Activated CD4-positive, alpha-beta T cell treated with anti-CD3 and anti-CD28 coated beads, Interleukin-10, Interleukin-2, amounts not matched to agents 100 ng/mL and 50 ng/mL, durations not matched to agents 16 hours and 8 hours (primary cell): ENCODE measurements at regions not wholly inside any gene's neighbourhood (a gene's known extent, or its start where the extent isn't known, plus 50 kb on each side); places are given as distances from the start of the nearest gene placed in this dataset.

Experiments
- DNase-seq: peaks from one replicate; pipeline ENCODE4 v3.0.0-alpha.2; 2020

GRCh38 chr13:34777089-34777913 lies 164.8 kb upstream of the NBEA start:
- DNase-seq = no peak

- DNase-seq = no peak
Measured at GRCh38 chr13:34777914-34778303, 164.2 kb upstream of the NBEA start.

DNA sequence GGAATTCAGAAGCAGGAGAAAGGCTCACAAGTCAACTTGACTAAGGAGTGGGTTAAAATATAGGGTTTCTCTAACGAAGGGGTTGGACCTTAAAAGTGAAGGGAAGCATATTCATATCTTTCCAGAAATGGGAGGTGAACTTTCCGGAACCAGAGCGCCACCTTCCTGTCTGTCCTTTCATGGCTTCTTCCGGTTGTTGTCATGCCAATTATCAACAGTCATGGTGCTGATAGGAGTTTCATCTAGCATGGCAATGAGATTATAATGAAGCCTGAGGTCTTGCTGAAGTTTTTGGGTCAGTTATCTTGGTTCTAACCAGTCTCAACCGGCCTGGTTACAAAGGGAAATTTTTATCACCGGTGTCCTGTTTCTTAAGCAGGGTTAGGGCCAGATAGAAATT lies 162.9 kb upstream of the NBEA start:
- no peak for DNase-seq

GRCh38 chr13:34793301-34793700 lies 148.8 kb upstream of the NBEA start:
- no peak for DNase-seq

GRCh38 chr13:34803756-34804155 lies 138.3 kb upstream of the NBEA start:
- no peak for DNase-seq

GRCh38 chr13:34805347-34805746 lies 136.7 kb upstream of the NBEA start:
- DNase-seq = no peak

DNA sequence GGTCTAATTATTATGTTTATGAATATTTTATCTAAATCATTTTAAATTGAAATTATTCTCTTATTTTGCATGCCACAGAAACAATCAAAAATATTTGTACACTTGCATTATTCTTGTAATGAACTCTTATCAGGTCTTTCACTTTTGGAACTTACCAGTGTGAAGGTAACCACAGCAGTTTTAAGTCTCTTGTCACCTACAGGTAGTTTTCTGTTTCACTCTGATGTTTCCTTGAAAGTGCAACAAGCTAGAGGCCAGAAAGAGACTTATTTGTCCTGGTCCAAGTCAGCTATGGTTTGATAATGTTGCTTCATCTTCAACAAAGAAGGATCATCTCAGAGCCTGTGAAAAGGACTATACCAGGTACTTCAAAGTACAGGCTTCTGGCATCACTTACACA lies 133.4 kb upstream of the NBEA start:
- no peak for DNase-seq

- no peak for DNase-seq
Measured at GRCh38 chr13:34810996-34811395, 131.1 kb upstream of the NBEA start.

DNA sequence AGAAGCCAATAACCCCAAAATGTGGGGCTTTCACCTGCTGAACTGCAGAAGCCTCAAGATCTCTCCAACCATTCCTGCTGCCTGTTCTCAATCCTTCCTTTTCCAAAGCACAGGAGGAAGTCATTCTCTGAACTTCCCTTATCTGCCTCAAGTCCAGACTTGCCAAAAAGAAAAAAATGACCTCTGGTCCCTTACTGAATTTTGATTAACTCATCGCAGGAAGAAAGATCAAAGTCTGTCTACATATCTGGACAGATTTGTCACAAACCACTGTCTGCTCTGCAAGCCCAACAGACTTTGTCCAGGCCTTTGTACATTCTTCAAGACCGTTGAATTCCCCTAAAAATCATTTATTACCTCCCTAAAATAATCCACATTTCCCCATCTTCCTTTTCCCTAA lies 126.5 kb upstream of the NBEA start:
- no peak for DNase-seq

DNA sequence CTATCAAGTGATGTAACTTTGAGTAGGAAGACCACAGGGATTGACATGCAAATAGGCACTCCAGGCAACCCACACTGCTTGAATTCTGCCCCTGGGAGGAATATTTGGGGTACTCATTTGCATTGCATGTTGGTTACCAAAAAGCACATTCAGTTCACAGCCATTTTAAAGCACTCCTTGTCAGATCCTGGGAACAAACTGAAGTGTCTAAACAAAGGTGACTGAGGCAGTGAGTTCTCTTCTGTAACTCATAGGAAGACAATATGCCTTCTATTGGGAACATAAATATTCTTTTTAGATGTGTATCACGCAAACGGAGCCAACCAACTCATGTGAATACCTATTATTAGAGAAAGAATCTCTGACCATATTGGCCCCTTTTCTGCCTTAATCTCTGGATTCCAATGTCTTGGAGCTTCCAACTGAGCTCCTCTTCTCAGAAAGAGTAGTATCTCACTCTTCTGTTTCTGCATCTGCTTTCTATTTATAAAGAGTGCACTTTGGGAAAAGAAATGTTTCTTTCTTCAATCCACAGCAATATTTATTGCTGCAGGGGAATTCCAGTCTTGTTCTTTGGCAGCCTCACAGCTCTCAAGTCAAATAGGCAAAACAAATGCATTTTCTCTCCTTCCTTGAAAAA lies 125.7 kb upstream of the NBEA start:
- DNase-seq = no peak

- DNase-seq = no peak
Measured at GRCh38 chr13:34816908-34817665, 125.0 kb upstream of the NBEA start.

DNA sequence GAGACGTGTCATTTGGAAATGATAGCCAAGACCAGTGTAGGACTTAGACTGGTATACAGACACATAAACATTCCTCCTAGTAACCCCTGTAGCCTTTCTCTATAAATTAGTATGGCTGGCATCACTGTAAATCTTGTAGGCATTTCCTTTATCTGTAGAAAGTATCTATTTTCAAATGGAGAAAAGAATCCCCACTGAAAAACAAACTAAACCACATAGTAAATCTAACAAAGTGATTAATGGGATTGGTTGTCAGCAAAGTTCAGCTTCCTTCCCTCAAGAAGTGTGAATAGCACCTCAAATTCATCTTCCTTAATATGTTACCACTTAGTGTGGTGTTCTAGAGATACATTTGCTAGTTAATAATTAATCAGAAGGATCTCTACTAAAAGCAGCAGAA lies 119.4 kb upstream of the NBEA start:
- DNase-seq = no peak

- DNase-seq = no peak
Measured at GRCh38 chr13:34826432-34826831, 115.6 kb upstream of the NBEA start.

DNA sequence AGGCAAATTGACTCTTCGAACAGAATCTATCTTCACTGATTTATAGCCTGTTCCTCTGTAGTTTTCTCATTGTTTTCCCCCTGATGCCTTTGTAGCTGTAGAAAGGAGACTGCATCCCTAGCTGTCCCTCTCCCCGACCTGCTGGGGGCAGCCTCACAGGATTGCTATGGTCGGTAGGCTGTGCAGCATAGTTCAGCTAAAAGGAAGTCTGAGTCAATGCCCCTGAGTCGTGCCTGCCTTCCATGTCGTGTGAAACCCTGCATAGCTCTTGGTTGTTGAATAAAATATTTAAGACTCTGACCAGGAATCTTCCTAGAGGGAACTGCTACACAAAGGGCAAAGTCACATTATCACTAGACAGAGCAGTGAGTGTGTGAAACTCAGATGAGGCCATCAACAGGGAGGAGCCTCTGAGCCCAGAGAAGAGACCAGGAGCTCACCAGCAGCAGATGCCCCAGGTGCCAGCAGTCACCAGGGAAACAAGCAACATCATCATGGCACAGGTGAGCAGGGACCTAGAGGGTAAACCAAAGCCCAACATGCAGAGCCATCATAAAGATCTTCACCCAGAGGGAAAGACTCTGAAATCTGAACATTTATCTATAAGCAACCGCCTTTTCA lies 108.4 kb upstream of the NBEA start:
- peak; percentile 1 for DNase-seq

DNA sequence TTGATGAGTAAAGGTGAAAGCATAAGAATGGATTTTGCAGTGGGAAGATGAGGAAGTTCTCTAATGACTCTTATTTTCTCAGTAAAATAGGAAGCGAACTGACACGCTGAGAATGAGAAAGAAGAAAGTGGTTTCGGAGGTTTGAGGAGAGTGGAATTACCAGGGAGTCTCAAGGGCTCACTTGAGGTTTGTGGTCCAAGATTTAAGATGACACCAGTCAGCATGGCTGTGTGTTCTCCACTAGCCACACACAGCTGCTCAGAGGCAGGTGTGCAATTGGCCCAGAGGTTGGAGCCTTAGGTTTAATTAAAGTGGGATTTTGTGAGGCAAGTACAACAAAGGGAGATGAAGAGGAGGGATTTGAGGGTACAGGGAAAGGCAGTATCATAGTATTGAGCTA lies 99.6 kb upstream of the NBEA start:
- no peak for DNase-seq

DNA sequence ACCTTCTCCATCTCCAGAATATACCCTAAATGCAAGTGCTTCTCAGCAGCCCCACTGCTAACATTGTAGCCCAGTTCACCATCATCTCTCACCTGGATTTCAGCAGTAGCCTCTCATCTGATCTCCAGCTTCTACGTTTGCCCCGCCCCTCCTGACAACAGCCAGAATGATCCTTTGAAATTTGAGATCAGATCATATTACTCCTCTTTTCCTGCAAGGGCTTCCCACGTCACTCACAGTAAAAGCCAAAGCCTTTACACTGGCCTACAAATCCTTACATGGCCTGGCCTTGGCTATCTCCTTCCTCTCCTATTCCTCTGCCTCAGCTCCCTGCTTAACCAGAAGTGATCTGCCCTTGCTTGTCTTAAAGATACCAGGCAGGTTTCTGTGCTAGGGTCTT lies 94.3 kb upstream of the NBEA start:
- no peak for DNase-seq

DNA sequence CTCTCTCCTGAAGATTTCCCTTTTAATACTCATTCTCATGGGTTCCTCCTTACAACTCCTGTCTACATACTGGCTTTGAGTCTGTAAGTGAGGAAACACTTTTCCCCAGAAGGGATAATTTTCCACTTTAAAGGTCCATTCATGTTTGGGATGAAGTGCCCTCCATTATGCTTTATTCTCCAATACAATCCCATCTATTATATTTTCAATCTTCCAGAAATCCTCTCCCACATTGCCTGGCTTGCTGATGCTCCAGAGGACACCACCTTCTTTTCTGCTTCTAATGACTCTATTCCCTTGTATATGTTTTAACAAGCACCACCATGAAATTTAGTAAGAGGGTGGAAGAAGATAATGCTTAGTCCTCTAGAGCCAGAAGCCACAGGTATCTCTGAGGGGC lies 92.7 kb upstream of the NBEA start:
- DNase-seq = no peak

DNA sequence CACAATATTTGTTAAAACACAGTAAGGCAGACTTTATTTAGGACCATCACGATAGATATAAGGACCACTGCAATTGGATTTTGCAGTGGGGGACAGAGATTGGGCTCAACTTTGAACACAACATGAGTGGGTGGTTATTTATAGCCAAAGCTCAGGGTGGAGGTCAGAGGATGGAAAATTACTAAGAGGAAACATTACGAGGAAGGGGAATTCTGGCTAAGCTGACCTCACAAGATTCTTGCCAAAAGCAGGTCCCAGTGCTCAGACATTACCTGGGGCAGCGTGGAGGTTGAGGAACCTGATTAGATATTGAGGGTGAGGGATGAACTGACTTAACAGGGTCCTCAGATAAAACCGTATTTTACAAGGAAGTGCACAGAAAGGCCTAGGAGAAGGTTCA lies 88.9 kb upstream of the NBEA start:
- no peak for DNase-seq

DNA sequence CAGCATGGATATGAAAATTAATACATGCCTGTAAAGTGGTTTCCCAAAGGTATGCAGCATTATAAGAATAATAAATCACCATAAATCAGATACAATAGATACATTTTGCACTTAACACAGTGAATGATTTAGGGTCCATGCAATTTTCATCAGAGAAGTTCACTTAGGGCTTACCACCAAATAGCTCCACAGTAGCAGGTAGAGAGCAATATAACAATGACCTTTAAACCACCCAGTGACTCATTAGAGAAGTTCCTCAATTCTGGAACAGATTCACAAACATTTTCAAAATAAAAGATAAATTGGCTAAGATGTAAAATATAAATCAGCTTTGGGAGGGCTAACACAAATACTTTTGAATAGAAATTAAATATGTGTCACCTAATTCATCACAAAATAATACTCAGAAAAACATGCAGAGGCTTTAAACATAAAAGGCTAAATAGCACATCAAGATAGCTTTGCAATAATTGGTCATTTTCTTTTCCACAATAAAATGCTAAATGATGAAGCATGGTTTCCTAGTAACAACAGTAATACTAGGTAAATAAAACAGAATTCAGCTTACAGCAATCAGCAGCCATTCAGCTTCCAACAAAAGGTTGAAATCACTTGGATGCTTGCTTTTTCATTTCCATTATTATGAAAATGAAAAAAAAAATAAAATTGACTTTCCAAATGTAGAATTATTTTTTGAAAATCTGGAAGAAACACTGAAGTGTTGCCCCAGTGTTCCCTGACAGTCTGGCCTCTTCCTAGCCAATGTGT lies 84.3 kb upstream of the NBEA start:
- DNase-seq = no peak

DNA sequence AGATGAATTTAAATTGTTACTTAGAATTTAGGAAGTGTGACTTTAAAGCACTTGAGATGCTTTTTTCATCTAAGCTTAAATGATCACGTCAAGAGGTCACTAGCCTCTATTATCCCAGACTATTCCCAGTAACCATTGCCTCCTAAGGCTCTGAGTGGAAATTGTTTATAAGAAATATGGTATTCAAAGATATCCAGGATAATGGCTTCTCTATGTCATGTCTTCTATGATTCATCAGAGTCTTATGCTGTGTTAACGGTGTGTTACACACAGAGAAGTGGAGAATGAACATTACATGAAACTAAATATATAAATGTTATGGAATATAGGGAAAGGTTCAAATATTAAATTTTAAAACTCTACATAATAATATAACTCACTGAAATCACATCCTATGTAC lies 79.8 kb upstream of the NBEA start:
- DNase-seq = no peak

DNA sequence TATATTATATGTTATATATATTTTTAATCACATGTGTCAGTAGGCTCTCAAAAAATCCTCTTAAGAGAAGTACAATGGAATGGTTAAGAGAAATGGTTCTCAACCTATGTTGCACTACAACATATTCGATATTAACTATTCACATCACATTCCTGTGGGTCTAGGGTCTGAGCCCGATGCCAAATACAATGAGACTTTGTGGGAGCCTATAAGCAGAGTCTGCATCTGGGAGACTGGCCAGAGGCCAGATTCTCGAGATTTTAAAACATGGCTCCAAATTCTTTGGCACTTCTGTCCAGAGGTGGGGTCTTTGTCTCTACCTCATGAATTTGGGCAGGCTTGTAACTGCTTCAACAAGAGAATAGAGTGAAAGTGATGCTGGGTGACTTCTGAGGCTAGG lies 79.4 kb upstream of the NBEA start:
- DNase-seq = no peak

- DNase-seq = no peak
Measured at GRCh38 chr13:34863360-34864135, 78.5 kb upstream of the NBEA start.
